Muscle of leg (tissue), 3 donors: ENCODE measurements at regions not wholly inside any gene's neighbourhood (a gene's known extent, or its start where the extent isn't known, plus 50 kb on each side); places are given as distances from the start of the nearest gene placed in this dataset.
A peak's percentile ranks its signal among the peaks of the same experiment; 100 is the strongest.

Experiments
- DNase-seq: peaks from one replicate; pipeline ENCODE4 v3.0.0; 2013
- H3K27ac ChIP-seq: one replicate; pipeline ENCODE4 v1.5.1; 2013; ENCODE audit warnings: mild to moderate bottlenecking, low read length, control low read depth
- H3K27me3 ChIP-seq: one replicate; pipeline ENCODE4 v1.6.1; 2013; ENCODE audit warnings: low read length; ENCODE audit not compliant: control insufficient read depth, insufficient read depth
- H3K36me3 ChIP-seq: one replicate; pipeline ENCODE4 v1.6.1; 2013; ENCODE audit warnings: low read length; ENCODE audit not compliant: control insufficient read depth, insufficient read depth
- H3K4me1 ChIP-seq: one replicate; pipeline ENCODE4 v1.6.1; 2013; ENCODE audit warnings: low read length; ENCODE audit not compliant: control insufficient read depth, insufficient read depth
- H3K4me3 ChIP-seq: one replicate; pipeline ENCODE4 v1.5.1; 2013; ENCODE audit warnings: low read length, control low read depth
- H3K9me3 ChIP-seq: replicated peaks from 2 replicates; pipeline ENCODE4 v1.6.1; 2013; ENCODE audit warnings: low read depth, low read length; ENCODE audit not compliant: control insufficient read depth
- WGBS: methylation state at CpG from one replicate; pipeline ENCODE4 v1.1.5; 2013; ENCODE audit warnings: missing lambda C conversion rate; ENCODE audit not compliant: insufficient coverage; 5-methylcytosine and 5-hydroxymethylcytosine counted together

DNA sequence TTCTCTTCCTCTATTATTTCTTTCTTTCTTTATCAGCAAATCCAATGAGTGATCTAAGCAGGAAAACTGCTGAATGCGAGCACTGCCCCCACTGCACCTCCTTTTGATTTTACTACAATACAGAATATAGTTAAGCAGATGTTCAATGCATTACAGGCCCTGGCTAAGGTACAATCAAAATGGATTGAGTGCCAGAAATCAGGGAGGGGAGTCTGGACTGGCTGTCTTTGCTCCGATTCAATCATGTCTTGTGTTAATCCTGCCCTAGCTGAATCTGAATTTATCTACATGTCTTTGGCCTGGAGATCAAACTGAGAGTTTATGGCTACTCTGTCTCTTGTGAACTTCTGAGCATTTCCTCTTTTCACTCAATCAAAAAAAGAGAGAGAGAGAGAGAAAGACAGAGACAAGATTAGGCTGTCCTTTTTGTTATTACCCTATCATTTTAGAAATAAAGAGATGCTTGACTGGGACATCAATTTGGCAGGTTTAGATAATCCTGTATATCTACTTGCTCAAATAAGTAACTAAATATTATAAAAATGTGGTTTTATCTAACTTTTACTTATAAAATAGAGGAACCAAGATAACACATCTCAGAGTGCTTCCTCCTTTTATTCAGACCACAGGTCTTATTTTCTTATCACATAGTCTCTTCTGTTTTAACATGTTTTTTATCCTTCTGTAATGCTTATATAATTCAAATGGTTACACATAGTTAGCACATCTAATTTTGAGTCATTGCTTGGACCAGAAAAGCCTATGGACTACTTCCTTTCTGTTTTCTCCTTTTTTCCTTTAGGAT, 656.2 kb downstream of the KCNJ2 start:
- Histone ChIP-seq H3K27me3 (no peaks in the 10 kb centered on the region), H3K4me1 (no peaks in the 10 kb centered on the region), H3K9me3 (no peaks in the 10 kb centered on the region), H3K4me3 (no peak overlapping the region), H3K36me3 (no peaks in the 10 kb centered on the region), H3K27ac (no peak overlapping the region)
- DNase-seq = peak; percentile 76
- 17% methylated on average over 1 of the region's 2 CpGs for WGBS

DNA sequence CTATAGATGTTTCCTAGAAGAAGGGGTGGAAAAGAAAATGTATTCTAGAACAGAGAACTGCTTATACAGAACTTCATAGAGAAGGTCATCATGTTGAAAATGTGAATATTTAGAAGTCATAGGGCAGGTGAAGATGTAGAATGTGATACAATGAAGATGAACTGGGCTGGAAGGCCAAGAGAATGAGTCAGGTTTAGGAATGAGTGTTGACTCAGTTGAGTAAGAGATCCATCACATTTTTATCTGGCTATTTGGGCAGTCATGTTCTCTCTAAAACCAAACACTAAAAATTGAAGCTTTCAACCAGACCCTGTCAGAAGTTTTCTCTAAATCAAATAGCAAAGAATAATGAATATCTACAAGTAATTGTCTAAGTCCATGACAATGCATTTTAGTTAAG, 660.5 kb downstream of the KCNJ2 start:
- no peak overlapping the region for H3K4me3 ChIP-seq
- no peak overlapping the region for H3K27ac ChIP-seq
- H3K4me1 ChIP-seq = no peaks in the 10 kb centered on the region
- no peaks in the 10 kb centered on the region for H3K36me3 ChIP-seq
- DNase-seq = no peak
- H3K9me3 ChIP-seq = no peaks in the 10 kb centered on the region
- no peaks in the 10 kb centered on the region for H3K27me3 ChIP-seq

DNA sequence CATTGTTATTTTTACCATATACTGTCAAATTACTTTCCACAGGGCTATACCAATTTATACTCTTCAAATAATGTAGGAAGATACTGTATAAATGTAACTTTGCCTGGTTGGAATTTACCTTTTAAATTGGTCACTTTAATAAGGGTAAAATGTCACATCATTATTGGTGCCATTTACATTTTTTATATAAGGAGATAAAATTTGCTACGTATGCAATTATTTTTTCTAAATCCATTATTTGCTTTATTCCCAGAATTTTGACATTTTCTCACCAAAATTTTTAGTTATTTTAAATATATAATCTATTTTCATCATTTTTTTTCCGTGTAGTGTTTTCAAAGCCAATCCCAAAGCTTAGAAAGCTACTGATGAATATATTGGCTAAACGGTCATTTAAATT, 664.7 kb downstream of the KCNJ2 start:
- DNase-seq = no peak
- no peaks in the 10 kb centered on the region for H3K9me3 ChIP-seq
- no peaks in the 10 kb centered on the region for H3K27me3 ChIP-seq
- H3K4me1 ChIP-seq = no peaks in the 10 kb centered on the region
- no peak overlapping the region for H3K27ac ChIP-seq
- H3K4me3 ChIP-seq = no peak overlapping the region
- no CpG with 5 or more reads among the region's 3 CpGs for WGBS
- H3K36me3 ChIP-seq = no peaks in the 10 kb centered on the region

DNA sequence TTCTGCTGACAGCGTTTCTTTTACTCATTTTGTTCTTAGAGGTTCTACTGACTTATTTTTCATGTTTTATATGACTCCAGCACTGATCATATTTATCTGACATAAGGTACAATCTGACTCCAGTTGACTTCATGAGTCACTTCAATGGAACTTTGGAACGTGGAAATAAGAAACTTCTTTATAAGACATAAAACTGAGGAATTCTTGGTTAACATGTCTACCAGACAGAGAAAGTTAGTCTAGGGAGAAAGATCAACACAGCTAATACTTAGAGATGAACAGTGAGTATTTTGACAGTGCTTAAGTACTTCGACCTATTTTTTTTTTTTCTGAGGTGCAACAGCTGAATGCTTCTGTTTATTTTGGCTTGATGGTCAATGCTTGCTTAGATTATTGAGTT, 679.5 kb downstream of the KCNJ2 start:
- no peaks in the 10 kb centered on the region for H3K36me3 ChIP-seq
- no peak overlapping the region for H3K27ac ChIP-seq
- no peaks in the 10 kb centered on the region for H3K27me3 ChIP-seq
- no peaks in the 10 kb centered on the region for H3K4me1 ChIP-seq
- no peak for DNase-seq
- H3K4me3 ChIP-seq = no peak overlapping the region
- H3K9me3 ChIP-seq = no peaks in the 10 kb centered on the region
- no CpG with 5 or more reads among the region's 3 CpGs for WGBS

DNA sequence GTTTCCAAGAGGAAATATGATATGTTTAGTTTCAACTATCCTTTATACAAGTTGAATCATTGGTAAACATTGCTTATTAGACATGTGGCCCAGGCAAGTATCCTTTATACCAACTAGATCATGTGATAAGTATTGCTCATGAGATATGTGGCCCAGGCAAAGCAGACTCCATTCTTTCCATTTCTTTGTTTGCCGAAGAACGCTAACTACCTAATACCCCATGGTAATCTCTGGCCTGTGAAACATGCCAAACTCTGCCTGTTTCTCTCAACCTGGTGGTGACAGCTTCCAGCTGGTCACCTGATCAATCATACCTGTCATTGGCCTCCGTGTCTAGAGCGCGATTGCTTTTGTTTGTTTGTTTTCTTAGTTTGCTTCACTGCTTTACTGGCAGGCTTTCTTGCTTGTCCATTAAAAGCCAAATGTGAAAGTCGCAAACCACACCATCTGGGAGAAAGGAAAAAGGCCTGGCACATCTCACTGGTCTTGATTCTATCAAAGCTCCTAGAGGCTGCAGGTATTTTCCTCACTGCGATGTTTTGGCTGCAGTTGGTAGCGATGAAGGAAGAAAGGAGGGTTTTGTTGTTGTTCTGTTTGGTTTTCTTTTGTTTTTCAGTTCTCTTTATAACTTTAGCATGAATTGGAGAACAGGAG, 686.2 kb downstream of the KCNJ2 start:
- Histone ChIP-seq H3K4me1 (peaks cover 3% of the 10 kb centered on the region), H3K36me3 (no peaks in the 10 kb centered on the region), H3K27ac (no peak overlapping the region), H3K27me3 (no peaks in the 10 kb centered on the region), H3K4me3 (no peak overlapping the region), H3K9me3 (no peaks in the 10 kb centered on the region)
- no peak for DNase-seq
- 60% methylated on average over 2 of the region's 8 CpGs for WGBS

DNA sequence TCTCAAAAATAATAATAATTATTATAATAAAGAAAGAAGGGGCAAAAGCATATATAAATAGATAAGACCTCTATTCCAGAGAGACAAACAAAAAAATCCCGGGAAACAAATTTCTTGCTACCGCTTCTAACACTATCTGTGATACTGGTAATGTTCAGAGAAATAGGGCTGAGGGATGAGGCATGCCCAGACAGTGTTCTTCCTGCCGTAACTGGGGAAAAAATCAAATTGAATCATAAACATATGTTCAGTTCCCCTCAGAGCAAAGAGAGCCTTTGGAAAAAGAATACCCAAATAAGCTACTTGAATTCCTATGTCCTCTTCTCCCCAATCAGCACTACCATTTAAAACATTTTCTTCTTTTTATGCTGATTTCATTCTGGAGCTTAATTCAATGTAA, 688.0 kb downstream of the KCNJ2 start:
- WGBS = no CpG with 5 or more reads among the region's 3 CpGs
- Histone ChIP-seq H3K9me3 (no peaks in the 10 kb centered on the region), H3K4me1 (peaks cover 3% of the 10 kb centered on the region), H3K4me3 (no peak overlapping the region), H3K27ac (no peak overlapping the region), H3K27me3 (no peaks in the 10 kb centered on the region), H3K36me3 (no peaks in the 10 kb centered on the region)
- DNase-seq = no peak

DNA sequence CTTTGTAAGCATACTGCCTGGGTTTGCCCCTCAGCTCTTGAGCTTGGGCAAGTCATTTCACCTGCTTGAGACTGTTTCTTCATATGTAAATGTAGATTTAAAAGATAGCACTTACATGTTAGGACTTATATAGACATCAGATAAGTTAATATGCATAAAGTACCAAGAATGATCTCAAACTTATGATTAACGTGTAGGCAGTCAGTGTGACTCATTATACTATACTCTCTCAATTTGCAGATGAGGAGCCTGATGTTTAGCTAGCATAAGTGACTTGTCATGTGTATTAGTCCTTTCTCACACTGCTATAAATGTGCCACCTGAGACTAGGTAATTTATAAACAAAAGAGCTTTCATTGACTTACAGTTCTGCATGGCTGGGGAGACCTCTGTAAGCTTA, 690.5 kb downstream of the KCNJ2 start:
- no peaks in the 10 kb centered on the region for H3K9me3 ChIP-seq
- WGBS = no CpG with 5 or more reads among the region's 1 CpG
- DNase-seq = no peak
- H3K4me3 ChIP-seq = no peak overlapping the region
- H3K27me3 ChIP-seq = no peaks in the 10 kb centered on the region
- H3K4me1 ChIP-seq = peaks cover 3% of the 10 kb centered on the region
- no peaks in the 10 kb centered on the region for H3K36me3 ChIP-seq
- no peak overlapping the region for H3K27ac ChIP-seq

DNA sequence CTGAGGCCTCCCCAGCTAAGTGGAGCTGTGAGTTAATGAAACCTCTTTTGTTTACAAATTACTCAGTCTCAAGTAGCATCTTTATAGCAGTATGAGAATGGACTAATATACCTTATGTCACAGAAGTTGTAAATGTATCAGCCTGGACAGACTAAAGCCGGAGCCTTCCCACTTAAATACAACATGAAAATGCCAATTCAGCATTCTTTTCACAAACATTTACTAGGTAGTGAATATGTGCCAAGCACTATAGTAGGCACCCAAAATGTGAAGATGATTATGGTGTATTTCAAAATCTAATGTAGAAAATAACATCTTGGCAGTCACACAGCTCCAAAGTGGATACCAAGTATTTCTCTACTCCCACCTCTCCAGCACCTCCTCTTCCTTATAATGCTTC, 693.0 kb downstream of the KCNJ2 start:
- no peak for DNase-seq
- no peak overlapping the region for H3K4me3 ChIP-seq
- no peaks in the 10 kb centered on the region for H3K27me3 ChIP-seq
- H3K36me3 ChIP-seq = no peaks in the 10 kb centered on the region
- no CpG with 5 or more reads among the region's 1 CpG for whole genome bisulfite sequencing
- H3K4me1 ChIP-seq = no peaks in the 10 kb centered on the region
- no peaks in the 10 kb centered on the region for H3K9me3 ChIP-seq
- no peak overlapping the region for H3K27ac ChIP-seq

DNA sequence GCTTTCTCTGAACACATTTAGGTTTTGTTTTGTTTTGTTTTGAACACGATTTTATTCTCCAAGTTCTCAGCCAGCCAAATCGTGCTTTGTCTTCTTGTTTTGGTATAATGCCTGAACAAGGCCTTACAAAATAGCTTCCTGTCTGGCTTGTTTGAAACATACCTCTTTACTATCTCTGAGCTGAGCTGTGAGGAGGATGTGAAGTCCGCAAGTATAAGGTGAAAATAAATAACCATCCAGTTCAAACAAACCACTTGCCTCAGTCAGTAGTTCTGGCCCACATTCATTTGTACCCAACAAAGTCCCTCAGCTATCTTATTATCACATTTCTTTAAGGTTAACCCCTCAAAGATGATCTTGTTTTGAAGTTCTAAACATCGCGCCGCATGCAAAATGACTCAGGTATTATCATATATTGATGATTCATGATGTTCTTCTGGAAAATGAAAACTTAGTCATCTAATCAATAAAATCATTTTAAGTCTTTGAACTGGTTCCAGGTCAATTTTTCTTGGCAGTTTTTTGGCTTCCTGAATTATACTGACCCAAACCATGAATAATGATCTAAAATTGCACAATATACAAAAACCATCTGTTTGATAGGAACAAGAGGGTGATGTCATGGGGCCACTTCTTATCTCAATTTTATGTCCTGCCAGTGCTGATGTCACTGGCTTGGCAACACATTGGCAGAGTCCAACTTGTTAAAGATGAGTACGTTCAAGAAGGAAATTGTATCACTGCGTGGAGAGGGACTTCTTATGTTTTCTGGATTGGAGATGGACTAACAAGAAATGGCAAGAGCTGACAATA, 694.3 kb downstream of the KCNJ2 start:
- Histone ChIP-seq H3K4me1 (no peaks in the 10 kb centered on the region), H3K27me3 (no peaks in the 10 kb centered on the region), H3K36me3 (no peaks in the 10 kb centered on the region), H3K9me3 (no peaks in the 10 kb centered on the region), H3K4me3 (no peak overlapping the region), H3K27ac (no peak overlapping the region)
- WGBS = 50% methylated on average over 2 of the region's 8 CpGs
- DNase-seq = no peak

DNA sequence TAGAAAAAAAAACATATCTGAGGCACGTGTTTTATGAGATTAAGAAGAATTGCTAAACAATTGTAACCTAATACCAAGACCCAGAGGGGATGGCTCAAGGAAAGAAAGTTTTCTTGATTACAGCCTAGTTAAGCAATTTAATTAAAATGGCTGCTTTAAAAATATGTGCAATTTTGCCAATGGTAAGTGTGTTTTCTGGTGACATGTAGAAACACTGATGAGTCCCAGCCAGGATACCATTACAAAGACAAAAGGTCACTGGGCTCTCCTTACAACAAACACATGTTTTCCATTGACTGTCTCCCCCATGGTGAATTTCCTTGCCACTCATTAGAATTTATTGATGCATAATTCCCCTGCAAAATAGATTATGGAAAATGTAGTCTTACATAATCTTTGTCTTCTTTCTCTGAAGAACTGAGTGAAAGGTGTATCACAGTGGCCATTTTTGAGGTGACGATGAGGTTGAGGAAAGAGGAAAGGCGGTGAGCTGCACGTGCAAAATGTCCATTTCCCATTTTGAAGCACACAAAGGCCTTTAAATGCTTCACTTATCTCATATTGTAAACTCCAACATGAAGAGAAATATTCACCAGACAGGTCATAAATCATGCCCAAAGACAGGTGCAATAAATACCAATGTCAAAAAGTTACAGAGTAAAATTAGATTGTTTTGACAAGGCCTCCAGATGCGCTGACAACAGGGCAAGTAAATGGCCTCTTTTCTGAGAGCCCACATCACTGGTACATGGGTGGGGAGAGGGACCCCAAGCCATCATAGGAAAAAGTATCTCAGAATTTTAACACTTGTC, 696.9 kb downstream of the KCNJ2 start:
- Histone ChIP-seq H3K9me3 (no peaks in the 10 kb centered on the region), H3K36me3 (no peaks in the 10 kb centered on the region), H3K27ac (no peak overlapping the region), H3K4me3 (no peak overlapping the region), H3K27me3 (no peaks in the 10 kb centered on the region), H3K4me1 (no peaks in the 10 kb centered on the region)
- DNase-seq = no peak
- WGBS = no CpG with 5 or more reads among the region's 5 CpGs
